ENCODE measurements at regions not wholly inside any gene's neighbourhood (a gene's known extent, or its start where the extent isn't known, plus 50 kb on each side); places are given as distances from the start of the nearest gene placed in this dataset.

DNA sequence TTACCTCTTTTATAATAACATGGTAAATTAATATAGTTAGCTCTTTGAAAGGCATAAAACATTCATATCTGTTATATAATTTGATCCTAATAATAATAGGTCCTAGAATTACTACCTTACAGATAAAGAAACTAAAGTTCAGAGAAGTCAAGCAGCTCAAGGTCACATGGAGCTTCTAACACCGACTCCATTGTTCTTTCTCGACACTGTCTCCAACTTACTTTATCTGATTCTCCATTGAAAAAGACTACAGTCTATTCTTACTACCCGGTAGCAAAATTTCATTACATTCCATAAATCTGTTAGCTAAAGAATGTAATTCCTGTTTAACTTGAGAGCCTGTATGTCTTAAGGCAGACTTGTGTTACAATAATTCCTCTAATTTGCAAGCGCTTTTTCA is 96.3 kb upstream of the TMEM161B start:
- no peak for DNase-seq (ENCODE audit: low spot score)

DNA sequence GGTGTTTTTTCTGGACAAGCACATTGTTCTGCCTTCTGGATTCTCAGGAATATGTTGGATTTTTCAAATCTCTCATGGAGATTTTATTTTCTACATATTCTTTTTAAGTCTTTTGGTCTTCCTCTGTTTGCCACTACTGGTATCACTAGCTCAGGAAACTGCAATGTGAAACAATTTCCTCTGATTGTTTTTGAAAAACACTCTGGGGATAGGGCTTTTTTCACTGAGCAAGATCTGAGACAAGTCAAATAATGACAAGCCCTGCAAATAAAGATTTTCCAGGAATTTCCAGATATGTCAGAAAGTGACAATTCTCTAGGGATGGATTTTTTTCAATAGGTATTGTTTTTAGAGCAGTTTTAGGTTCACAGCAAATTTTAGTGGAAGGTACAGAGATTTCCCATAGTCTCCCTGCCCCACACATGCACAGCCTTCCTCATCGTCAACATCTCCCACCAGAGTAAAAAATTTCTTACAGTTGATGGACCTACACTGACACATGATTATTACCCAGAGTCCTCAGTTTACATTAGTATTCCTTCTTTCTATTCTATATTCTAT is 86.9 kb upstream of the TMEM161B start:
- DNase-seq (ENCODE audit: low spot score): no peak

DNA sequence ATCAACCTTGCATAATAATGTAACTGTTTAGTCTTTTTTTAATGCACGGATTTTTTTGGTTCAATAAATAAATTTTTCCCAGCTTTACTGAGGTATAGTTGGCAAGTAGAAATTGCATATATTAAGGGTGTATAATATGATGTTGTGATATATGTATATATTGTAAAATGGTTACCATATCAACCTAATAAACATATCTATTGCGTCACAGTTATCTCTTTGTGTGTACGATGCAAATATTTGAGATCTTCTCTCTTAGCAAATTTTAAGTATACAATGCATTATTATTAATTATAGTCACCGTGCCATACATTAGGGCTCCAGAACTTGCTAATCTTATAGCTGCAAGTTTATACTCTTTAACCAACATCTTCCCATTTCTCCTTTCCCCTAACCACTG is 57.2 kb upstream of the TMEM161B start:
- no peak for DNase-seq (ENCODE audit: low spot score)

DNA sequence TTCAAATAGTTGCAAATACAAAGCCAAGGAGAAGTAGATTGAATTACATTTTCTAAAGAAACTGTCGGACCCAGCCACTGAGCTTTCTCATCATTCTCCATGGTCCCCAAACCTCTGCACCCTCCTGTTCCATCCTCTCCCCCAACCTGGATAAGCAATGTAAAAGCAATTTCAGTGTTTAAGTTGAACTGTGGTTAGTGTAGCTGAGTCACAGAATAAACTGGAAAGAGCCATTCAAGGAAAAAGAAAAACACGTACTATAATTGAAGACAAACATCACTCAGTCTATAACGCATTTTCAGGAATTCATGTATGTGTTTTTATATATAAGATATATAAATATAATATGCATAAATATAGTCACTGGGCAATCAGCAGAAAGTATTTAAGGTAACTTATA is 54.1 kb upstream of the TMEM161B start:
- no peak for DNase-seq (ENCODE audit: low spot score)
